Smooth muscle cell (in vitro differentiated cells): ENCODE measurements at regions not wholly inside any gene's neighbourhood (a gene's known extent, or its start where the extent isn't known, plus 50 kb on each side); places are given as distances from the start of the nearest gene placed in this dataset.
A peak's percentile ranks its signal among the peaks of the same experiment; 100 is the strongest.

Experiments used
- DNase-seq: peaks from one replicate; lab custom pipeline; 2025; ENCODE audit not compliant: unreplicated experiment; lab: John Stamatoyannopoulos, UW
- H2AFZ ChIP-seq: fragments of 200-600 bp; sonication (generic); 2 replicates; pipeline ENCODE4 v1.6.0; 2016; ENCODE audit warnings: antibody characterized with exemption, low read depth, mild to moderate bottlenecking
- H3F3A ChIP-seq: fragments of 200-600 bp; sonication (generic); 2 replicates; pipeline ENCODE4 v1.6.0; 2017; ENCODE audit warnings: antibody characterized with exemption, low read depth
- H3K27ac ChIP-seq: fragments of 200-600 bp; sonication (generic); 2 replicates; pipeline ENCODE4 v1.5.1; 2016; ENCODE audit warnings: low read depth, mild to moderate bottlenecking
- H3K27me3 ChIP-seq: fragments of 200-600 bp; sonication (generic); 2 replicates; pipeline ENCODE4 v1.6.1; 2016; ENCODE audit warnings: low read depth, mild to moderate bottlenecking
- H3K36me3 ChIP-seq: fragments of 200-600 bp; sonication (generic); 2 replicates; pipeline ENCODE4 v1.5.1; 2016; ENCODE audit warnings: low read depth
- H3K4me1 ChIP-seq: fragments of 200-600 bp; sonication (generic); 2 replicates; pipeline ENCODE4 v1.5.1; 2016; ENCODE audit warnings: low read depth
- H3K4me2 ChIP-seq: fragments of 200-600 bp; sonication (generic); 2 replicates; pipeline ENCODE4 v1.6.0; 2016; ENCODE audit warnings: mild to moderate bottlenecking
- H3K4me3 ChIP-seq: fragments of 200-600 bp; sonication (generic); 2 replicates; pipeline ENCODE4 v1.5.1; 2016; ENCODE audit warnings: mild to moderate bottlenecking
- H3K79me2 ChIP-seq: fragments of 200-600 bp; sonication (generic); 2 replicates; pipeline ENCODE4 v1.6.0; 2016; ENCODE audit warnings: low read depth, mild to moderate bottlenecking
- H3K9ac ChIP-seq: fragments of 200-600 bp; sonication (generic); 2 replicates; pipeline ENCODE4 v1.6.0; 2016; ENCODE audit warnings: low read depth
- H3K9me3 ChIP-seq: fragments of 200-600 bp; sonication (generic); replicated peaks from 2 replicates; pipeline ENCODE4 v1.5.1; 2016; ENCODE audit warnings: low read depth
- H4K20me1 ChIP-seq: fragments of 200-600 bp; sonication (generic); 2 replicates; pipeline ENCODE4 v1.6.0; 2016; ENCODE audit warnings: low read depth
- WGBS: methylation state at CpG from one replicate; pipeline ENCODE4 v1.1.7; 2016; ENCODE audit warnings: low lambda C conversion rate; 5-methylcytosine and 5-hydroxymethylcytosine counted together
- TF ChIP-seq, protein P1 (sequence below): fragments of 200-600 bp; sonication (generic); IDR thresholded peaks from 2 replicates; pipeline ENCODE4 v1.5.1; 2017; ENCODE audit warnings: borderline replicate concordance, mild to moderate bottlenecking, antibody characterized with exemption; ENCODE audit not compliant: insufficient read depth, poor library complexity, severe bottlenecking

DNA sequence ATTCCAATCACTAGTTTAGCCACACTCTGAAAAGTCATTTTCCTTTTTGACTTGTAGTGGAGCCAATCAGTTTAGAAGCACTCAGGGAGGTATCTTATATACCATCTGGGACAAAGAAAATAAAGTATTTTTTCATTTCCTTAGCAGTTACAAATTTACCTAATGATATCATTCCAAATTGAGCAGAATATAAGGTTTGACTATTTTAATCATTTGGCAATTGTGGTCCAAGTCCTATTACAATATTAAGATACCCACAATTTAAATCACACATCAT is 170.6 kb downstream of the LTN1 start:
- no peak overlapping the region for H3K27ac ChIP-seq
- no peak overlapping the region for H3K9ac ChIP-seq
- H3K4me2 ChIP-seq = no peak overlapping the region
- H3K4me1 ChIP-seq = peaks cover 12% of the 10 kb centered on the region
- no peak for DNase-seq
- peaks cover 14% of the 10 kb centered on the region for H3F3A ChIP-seq
- H4K20me1 ChIP-seq = no peaks in the 10 kb centered on the region
- TF ChIP-seq, protein P1, sequence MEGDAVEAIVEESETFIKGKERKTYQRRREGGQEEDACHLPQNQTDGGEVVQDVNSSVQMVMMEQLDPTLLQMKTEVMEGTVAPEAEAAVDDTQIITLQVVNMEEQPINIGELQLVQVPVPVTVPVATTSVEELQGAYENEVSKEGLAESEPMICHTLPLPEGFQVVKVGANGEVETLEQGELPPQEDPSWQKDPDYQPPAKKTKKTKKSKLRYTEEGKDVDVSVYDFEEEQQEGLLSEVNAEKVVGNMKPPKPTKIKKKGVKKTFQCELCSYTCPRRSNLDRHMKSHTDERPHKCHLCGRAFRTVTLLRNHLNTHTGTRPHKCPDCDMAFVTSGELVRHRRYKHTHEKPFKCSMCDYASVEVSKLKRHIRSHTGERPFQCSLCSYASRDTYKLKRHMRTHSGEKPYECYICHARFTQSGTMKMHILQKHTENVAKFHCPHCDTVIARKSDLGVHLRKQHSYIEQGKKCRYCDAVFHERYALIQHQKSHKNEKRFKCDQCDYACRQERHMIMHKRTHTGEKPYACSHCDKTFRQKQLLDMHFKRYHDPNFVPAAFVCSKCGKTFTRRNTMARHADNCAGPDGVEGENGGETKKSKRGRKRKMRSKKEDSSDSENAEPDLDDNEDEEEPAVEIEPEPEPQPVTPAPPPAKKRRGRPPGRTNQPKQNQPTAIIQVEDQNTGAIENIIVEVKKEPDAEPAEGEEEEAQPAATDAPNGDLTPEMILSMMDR = no peak
- no peaks in the 10 kb centered on the region for H3K36me3 ChIP-seq
- H3K79me2 ChIP-seq = no peaks in the 10 kb centered on the region
- H3K4me3 ChIP-seq = no peak overlapping the region
- H3K27me3 ChIP-seq = no peaks in the 10 kb centered on the region
- H2AFZ ChIP-seq = no peak overlapping the region
- H3K9me3 ChIP-seq = no peaks in the 10 kb centered on the region

DNA sequence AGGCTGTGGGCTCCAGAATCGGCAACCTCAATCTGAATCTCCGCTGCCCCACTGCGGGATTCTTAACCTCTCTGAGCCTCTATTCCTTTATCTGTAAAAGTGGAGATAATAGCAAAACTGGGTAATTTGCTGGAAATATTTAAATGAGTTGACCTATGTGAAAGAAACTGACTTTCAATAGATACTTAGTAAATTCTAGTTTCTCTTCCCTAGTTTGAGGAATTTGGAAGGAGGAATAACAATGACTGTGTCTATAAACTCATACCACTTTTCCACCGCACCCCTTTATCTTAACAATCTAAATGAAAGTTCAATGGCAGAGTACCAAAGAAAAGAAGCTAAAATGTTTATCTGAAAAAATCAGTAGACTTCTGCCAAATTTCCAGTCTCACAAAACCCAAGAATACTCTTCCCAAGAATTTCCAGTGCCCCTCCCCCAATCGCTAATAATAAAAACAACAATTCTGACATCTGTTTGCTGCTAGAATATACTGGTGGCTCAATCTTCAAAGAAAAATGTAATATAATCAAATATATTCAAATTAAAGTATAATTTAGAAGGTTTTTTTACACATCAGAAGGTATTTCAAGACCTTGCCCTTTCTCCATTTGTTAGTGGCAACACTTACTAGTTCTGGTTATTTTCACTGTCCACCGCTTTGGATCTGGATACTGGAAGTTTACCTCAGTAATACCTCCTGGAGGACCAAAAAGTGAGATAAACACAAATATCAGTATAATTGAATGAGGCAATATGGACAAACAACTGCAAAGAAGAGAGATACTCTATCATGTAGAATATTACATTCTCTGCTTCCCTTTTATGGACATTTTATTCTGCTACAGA is 171.2 kb downstream of the LTN1 start:
- WGBS = 87% methylated on average over 6 of the region's 6 CpGs
- no peaks in the 10 kb centered on the region for H3K9me3 ChIP-seq
- no peak overlapping the region for H3K4me2 ChIP-seq

DNA sequence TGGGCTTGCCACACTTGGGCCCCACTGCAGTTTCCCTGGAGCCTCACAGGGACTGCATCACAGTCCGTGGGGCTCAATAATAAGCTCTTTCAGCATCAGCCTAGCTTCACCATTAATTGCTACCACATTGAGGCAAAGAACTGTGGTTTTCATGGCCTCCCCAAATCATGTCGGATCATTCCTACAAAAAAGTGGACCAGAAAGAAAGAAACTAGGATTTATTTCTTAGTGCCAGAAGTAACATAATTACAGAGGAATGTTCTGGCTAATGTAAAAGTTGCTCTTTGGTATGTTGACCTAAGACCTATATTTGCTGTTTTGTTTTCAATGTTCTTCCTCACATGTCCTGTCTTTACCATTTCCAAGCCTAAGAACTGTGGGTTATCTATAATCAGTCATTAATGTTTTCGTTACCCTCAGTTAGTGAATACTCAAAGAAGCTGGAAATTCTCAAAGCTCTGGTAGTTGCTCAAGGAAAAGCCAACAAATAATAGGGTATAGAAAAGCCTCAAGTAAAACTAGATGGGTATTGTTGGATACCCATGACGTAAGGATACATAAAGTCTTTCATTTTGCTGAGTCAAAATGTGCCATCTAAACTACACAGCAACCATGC is 173.9 kb downstream of the LTN1 start:
- peak overlapping the region; percentile 33 for H2AFZ ChIP-seq
- H3K36me3 ChIP-seq = no peaks in the 10 kb centered on the region
- TF ChIP-seq, protein P1 = no peak
- no peaks in the 10 kb centered on the region for H3K79me2 ChIP-seq
- peak overlapping the region; percentile 41 for H3K4me2 ChIP-seq
- H3K27ac ChIP-seq = peak overlapping the region; percentile 69
- H3K4me1 ChIP-seq = no peaks in the 10 kb centered on the region
- 27% methylated on average over 4 of the region's 4 CpGs for WGBS
- H3K27me3 ChIP-seq = no peaks in the 10 kb centered on the region
- H3K4me3 ChIP-seq = no peak overlapping the region
- H3F3A ChIP-seq = no peaks in the 10 kb centered on the region
- DNase-seq = no peak
- H4K20me1 ChIP-seq = no peaks in the 10 kb centered on the region
- no peak overlapping the region for H3K9ac ChIP-seq
- H3K9me3 ChIP-seq = no peaks in the 10 kb centered on the region

More for the DNA sequence above, 171.2 kb downstream of the LTN1 start:
- no peak overlapping the region for H3K4me3 ChIP-seq
- H3K27ac ChIP-seq = no peak overlapping the region
- no peak overlapping the region for H3K9ac ChIP-seq
- H3K79me2 ChIP-seq = no peaks in the 10 kb centered on the region
- H3F3A ChIP-seq = peaks cover 14% of the 10 kb centered on the region
- H3K4me1 ChIP-seq = peaks cover 8% of the 10 kb centered on the region
- no peaks in the 10 kb centered on the region for H3K36me3 ChIP-seq
- no peaks in the 10 kb centered on the region for H3K27me3 ChIP-seq
- H4K20me1 ChIP-seq = no peaks in the 10 kb centered on the region
- no peak for DNase-seq
- H2AFZ ChIP-seq = no peak overlapping the region
- TF ChIP-seq, protein P1 = no peak

DNA sequence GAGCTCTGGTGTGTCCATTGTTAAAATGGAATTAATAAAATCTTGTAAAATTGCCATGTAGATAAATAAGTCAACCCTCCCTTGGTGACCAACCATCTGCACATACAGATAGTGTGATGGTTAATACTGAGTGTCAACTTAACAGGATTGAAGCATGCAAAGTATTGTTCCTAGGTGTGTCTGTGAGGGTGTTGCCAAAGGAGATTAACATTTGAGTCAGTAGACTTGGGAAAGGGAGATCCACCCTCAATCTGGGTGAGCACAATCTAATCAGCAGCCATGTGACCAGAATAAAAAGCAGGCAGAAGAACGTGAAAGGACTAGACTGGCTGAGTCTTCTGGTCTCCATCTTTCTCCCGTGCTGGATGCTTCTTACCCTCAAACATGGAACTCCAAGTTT is 174.8 kb downstream of the LTN1 start:
- Histone ChIP-seq H4K20me1 (no peaks in the 10 kb centered on the region), H3F3A (no peaks in the 10 kb centered on the region), H3K9ac (no peak overlapping the region), H3K36me3 (no peaks in the 10 kb centered on the region), H3K4me2 (no peak overlapping the region), H3K79me2 (no peaks in the 10 kb centered on the region), H2AFZ (no peak overlapping the region), H3K4me1 (no peaks in the 10 kb centered on the region), H3K27ac (no peak overlapping the region), H3K9me3 (no peaks in the 10 kb centered on the region), H3K4me3 (no peak overlapping the region), H3K27me3 (no peaks in the 10 kb centered on the region)
- no peak for DNase-seq
- WGBS = 81% methylated on average over 2 of the region's 2 CpGs
- TF ChIP-seq, protein P1 = no peak
